IMR-90 (cell line): ENCODE measurements at regions not wholly inside any gene's neighbourhood (a gene's known extent, or its start where the extent isn't known, plus 50 kb on each side); places are given as distances from the start of the nearest gene placed in this dataset.

Experiments
- FOS ChIP-seq: fragments of 150-350 bp; IDR thresholded peaks from 2 replicates; pipeline ENCODE4 v1.6.1; 2016; ENCODE audit warnings: low read depth, low read length
- MXI1 ChIP-seq: IDR thresholded peaks from 2 replicates; pipeline ENCODE4 v1.6.1; 2012; ENCODE audit warnings: low read depth, mild to moderate bottlenecking, low read length, moderate library complexity, borderline replicate concordance
- POLR2A ChIP-seq: IDR thresholded peaks from 2 replicates; pipeline ENCODE4 v1.6.1; 2012; ENCODE audit warnings: mild to moderate bottlenecking, low read depth, low read length
- RAD21 ChIP-seq: IDR thresholded peaks from 2 replicates; pipeline ENCODE4 v1.6.1; 2012; ENCODE audit warnings: low read length, improper control_type of control experiment
- RFX5 ChIP-seq: IDR thresholded peaks from 2 replicates; pipeline ENCODE4 v1.8.0; 2012; ENCODE audit warnings: low read depth, mild to moderate bottlenecking, low read length, moderate library complexity
- SMC3 ChIP-seq: fragments of 150-350 bp; IDR thresholded peaks from 2 replicates; pipeline ENCODE4 v1.6.1; 2016; ENCODE audit warnings: low read depth, mild to moderate bottlenecking, antibody characterized with exemption, low read length, moderate library complexity
- TF ChIP-seq, protein P1 (sequence below): conservative IDR thresholded peaks from 2 replicates; pipeline ENCODE4 v1.5.1; 2012; ENCODE audit warnings: mild to moderate bottlenecking, low read depth, low read length, improper control_type of control experiment

DNA sequence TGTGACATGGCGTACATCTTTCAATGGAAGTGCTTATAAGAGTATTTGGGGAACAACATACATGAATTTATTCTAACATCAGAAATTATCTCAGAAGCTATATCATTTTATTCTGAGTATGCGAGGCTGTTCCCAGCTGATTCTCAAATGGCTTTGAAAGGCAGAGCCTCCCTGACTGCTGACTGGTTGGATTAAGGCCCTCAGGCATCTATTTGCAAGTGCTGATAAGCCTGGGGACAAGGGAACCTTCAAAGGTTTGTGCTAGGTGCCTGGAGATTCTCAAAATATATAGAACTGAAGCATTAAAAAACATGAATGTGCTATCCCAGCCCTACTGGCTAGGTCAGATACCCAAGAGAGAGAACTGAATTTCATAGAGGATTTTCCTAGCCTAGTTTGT lies 235.1 kb downstream of the LURAP1L start:
- TF ChIP-seq SMC3 (no peak), RFX5 (no peak), MXI1 (no peak), POLR2A (no peak), FOS (no peak), RAD21 (no peak)
- TF ChIP-seq, protein P1, sequence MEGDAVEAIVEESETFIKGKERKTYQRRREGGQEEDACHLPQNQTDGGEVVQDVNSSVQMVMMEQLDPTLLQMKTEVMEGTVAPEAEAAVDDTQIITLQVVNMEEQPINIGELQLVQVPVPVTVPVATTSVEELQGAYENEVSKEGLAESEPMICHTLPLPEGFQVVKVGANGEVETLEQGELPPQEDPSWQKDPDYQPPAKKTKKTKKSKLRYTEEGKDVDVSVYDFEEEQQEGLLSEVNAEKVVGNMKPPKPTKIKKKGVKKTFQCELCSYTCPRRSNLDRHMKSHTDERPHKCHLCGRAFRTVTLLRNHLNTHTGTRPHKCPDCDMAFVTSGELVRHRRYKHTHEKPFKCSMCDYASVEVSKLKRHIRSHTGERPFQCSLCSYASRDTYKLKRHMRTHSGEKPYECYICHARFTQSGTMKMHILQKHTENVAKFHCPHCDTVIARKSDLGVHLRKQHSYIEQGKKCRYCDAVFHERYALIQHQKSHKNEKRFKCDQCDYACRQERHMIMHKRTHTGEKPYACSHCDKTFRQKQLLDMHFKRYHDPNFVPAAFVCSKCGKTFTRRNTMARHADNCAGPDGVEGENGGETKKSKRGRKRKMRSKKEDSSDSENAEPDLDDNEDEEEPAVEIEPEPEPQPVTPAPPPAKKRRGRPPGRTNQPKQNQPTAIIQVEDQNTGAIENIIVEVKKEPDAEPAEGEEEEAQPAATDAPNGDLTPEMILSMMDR, result no peak
